VCaP (cell line): ENCODE measurements at regions not wholly inside any gene's neighbourhood (a gene's known extent, or its start where the extent isn't known, plus 50 kb on each side); places are given as distances from the start of the nearest gene placed in this dataset.

Experiments used
- H3K27ac ChIP-seq: fragments of 450-650 bp; 2 replicates; pipeline ENCODE4 v1.5.1; 2017
- CTCF ChIP-seq: fragments of 450-650 bp; conservative IDR thresholded peaks from 2 replicates; pipeline ENCODE4 v1.5.1; 2017; ENCODE audit warnings: mild to moderate bottlenecking, moderate library complexity

GRCh38 chr20:56805966-56806365 is 176.9 kb downstream of the TFAP2C start:
- no peak overlapping the region for H3K27ac ChIP-seq
- TF ChIP-seq CTCF = no peak

GRCh38 chr20:56806952-56807517 is 177.9 kb downstream of the TFAP2C start:
- no peak for TF ChIP-seq CTCF
- no peak overlapping the region for H3K27ac ChIP-seq

- no peak overlapping the region for H3K27ac ChIP-seq
- no peak for TF ChIP-seq CTCF
These were observed 179.1 kb downstream of the TFAP2C start for GRCh38 chr20:56808117-56808725.

GRCh38 chr20:56808732-56809131 is 179.6 kb downstream of the TFAP2C start:
- TF ChIP-seq CTCF = no peak
- H3K27ac ChIP-seq = no peak overlapping the region

- TF ChIP-seq CTCF = no peak
- no peak overlapping the region for H3K27ac ChIP-seq
These were observed 180.6 kb downstream of the TFAP2C start for GRCh38 chr20:56809668-56810067.

GRCh38 chr20:56810141-56810540 is 181.0 kb downstream of the TFAP2C start:
- TF ChIP-seq CTCF = no peak
- H3K27ac ChIP-seq = no peak overlapping the region

GRCh38 chr20:56815796-56816195 is 186.7 kb downstream of the TFAP2C start:
- H3K27ac ChIP-seq = no peak overlapping the region
- no peak for TF ChIP-seq CTCF
